GM19468 (cell line): ENCODE measurements at regions not wholly inside any gene's neighbourhood (a gene's known extent, or its start where the extent isn't known, plus 50 kb on each side); places are given as distances from the start of the nearest gene placed in this dataset.

Experiments used
- ATAC-seq: cut with Tn5 transposase; IDR thresholded peaks from one replicate; pipeline ENCODE4 v1.9.1; 2021; ENCODE audit warnings: mild to moderate bottlenecking, moderate library complexity, moderate number of reproducible peaks; ENCODE audit not compliant: unreplicated experiment; ENCODE audit errors: extremely low read depth

DNA sequence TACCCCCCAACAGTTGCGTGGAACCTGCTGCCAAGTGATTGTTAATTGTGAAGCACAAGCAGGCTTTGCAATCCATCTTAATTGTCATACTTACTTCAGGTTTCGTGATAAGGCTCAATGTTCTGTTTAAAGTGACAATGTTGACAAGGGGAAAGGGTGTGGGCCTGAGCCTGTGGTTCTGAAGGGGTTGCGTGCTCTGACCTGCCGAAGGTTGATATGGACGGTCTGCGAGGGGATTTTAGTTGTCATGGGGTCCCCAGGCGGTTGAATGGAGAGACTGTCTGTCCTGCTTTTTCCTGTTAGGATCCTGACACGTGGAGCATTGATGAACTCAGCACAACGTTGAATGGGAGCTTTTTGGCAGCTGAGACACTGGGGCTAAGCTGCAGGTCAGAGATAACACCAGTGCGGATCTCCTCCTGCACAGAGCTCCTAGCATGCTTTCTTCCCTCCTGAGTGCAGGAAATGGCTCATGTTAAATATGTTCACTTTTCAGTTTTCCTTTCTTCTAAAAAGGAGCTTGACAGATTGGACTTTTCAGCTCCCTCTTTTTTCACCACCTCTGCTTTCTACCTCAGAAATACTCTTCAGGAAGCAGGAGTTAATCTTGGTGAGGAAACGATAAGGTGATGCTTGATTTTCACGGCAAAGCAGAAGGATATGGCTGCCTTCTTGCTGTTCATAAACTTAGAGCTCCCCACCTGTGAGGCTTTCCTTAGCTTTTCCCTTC lies 62.9 kb upstream of the ZEB2 start:
- no peak for ATAC-seq

DNA sequence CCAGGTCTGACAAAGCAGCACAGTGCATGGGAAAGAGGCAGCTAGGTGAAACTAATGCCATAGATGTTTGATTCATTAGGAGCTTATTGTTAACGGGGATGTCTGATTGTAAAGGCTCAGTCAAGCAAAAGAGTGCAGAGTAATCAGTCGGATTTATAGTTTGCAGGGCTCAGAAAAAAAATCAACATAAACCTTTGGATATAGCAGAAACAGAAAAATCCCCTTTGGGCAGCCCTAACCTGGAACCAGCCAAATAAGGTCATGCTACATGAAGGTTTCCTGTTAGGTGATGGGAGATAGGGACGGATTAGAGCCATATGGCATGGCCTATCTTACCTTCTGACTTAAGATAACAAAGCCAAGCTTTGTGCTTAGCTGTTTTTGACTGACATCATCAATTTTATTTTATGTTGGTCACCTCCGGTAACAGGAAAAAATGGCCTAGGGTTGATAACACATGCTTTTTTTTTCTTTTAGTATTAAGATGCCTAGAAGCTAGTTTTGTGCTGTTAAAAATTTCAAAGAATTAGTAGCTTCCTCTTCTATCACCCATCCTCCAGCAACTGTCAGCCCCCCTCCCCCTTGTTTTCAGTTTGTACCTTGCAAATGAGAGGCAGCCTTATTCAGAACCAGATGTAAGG lies 60.7 kb upstream of the ZEB2 start:
- no peak for ATAC-seq

DNA sequence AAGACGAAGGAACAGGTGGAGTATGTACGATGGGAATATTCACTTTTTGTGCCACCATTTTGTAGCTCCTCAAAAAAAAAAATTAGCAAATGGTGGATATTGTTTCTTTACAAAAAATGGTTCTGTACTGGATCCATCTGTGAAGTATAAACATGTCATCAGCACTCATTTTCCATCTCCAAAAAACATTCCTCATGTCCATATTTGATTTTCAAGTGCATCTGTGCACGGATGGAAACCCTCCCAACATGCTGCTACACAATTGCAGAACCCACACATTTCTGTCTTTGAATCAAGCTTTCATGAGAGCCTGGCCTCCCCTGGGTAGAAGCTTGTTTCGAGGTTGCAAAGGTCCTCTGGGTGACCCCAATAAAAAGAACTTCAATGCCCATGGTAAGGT lies 59.6 kb upstream of the ZEB2 start:
- ATAC-seq: no peak

DNA sequence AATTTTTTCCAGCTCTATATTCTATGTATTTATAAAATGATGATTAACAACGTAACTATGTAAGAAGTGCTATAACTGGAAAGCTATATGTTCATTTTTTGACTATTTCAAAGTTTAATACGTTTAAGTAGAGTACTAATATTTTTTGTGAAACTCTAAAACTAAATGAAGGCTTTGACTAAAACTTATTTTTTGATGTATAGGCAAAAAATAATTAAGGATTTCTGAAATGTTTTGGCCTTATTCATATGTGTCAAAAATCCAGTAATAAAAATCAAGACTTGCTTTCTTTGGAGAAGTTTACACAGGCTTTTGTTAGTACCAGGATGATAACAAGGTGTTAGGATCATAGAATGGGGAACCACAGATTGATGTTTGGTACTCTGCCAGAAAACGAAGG lies 58.2 kb upstream of the ZEB2 start:
- ATAC-seq: no peak

DNA sequence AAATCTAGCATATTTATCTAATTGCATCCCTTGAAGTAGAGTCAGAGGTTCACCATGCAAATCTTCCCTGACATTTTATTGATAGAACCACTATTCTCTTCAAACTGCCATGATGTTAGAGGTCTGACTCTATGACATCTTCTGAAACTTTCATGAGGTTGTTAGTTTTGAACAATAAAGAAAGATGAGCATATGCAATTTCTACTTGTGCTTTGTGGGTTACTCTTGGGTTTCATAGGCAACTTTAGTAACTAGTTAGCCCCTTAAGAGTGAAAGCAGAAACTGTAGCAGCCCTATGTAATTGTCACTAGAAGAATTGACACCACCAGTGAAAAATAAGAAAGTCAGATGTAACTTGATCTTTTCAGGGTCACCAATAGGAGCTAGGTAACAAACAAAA lies 53.1 kb upstream of the ZEB2 start:
- peak; percentile 81 for ATAC-seq

DNA sequence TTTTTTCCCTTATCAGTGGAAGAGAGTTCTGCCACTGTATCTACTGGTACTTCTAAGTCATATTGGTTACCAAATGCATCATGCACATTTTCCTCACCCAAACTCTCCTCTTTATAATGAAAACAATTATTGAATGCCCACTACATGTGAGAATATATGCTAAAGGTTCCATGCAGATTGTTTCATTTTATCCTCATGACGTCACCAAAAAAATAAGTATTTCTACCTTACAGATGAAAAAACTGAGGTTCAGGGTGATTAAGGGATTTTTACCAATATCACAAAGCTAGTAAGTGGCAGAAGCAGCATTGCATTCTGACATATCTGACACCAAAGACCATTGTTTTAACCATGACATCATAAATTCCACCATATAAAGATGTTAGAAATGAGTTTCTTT lies 51.9 kb upstream of the ZEB2 start:
- ATAC-seq: no peak

DNA sequence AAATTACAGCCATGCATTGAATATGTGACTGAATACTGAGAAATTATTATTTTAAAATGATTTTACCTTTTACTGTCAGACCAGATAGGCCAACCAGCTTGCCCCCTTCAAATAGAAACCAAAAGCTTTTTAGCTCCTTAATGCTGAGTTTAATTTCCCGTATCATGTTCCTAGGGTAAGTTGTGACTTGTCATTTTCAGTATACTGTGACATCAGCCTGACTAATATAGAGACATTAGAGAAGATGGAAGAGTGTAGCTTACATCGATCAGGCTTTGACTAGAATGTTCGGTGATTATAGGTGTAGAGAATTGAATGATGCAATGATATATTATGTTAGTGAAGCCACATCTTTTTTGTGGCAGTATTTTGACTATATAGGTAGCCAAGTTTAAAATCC lies 50.6 kb upstream of the ZEB2 start:
- no peak for ATAC-seq
